Lung (tissue), 11 donors: ENCODE measurements at regions not wholly inside any gene's neighbourhood (a gene's known extent, or its start where the extent isn't known, plus 50 kb on each side); places are given as distances from the start of the nearest gene placed in this dataset.

Experiments used
- ATAC-seq: fragments of 200-7000 bp; cut with Tn5 transposase; one replicate; pipeline ENCODE4 v1.9.1; 2020; ENCODE audit warnings: moderate number of reproducible peaks; ENCODE audit not compliant: insufficient read depth, low FRiP score
- DNase-seq, 3 donors: peaks; one replicate each; pipeline ENCODE4 v3.0.0-alpha.2; 2013 to 2017
- H3K27ac ChIP-seq, 2 donors: one replicate each; pipeline ENCODE4 v1.5.1; 2013; ENCODE audit warnings: mild to moderate bottlenecking in 2 of 2, moderate library complexity in 2 of 2, control low read depth in 1 of 2, inconsistent platforms in 1 of 2, low read depth in 1 of 2, low read length in 1 of 2
- H3K27me3 ChIP-seq, 3 donors: one replicate each; pipeline ENCODE4 v1.5.1; 2013; ENCODE audit warnings: low read length in 2 of 3; ENCODE audit not compliant: control insufficient read depth in 3 of 3, insufficient read depth in 3 of 3
- H3K36me3 ChIP-seq, 4 donors: one replicate each; pipeline ENCODE4 v1.5.1; 2013; ENCODE audit warnings: low read length in 4 of 4, mild to moderate bottlenecking in 1 of 4, moderate library complexity in 1 of 4; ENCODE audit not compliant: control insufficient read depth in 4 of 4, insufficient read depth in 4 of 4
- H3K4me1 ChIP-seq, 5 donors: one replicate each; pipeline ENCODE4 v1.5.1; 2013; ENCODE audit warnings: low read length in 5 of 5, mild to moderate bottlenecking in 2 of 5, moderate library complexity in 1 of 5; ENCODE audit not compliant: control insufficient read depth in 5 of 5, insufficient read depth in 5 of 5
- H3K4me3 ChIP-seq: one replicate; pipeline ENCODE4 v1.5.1; 2013; ENCODE audit warnings: mild to moderate bottlenecking, control low read depth, moderate library complexity
- H3K9ac ChIP-seq, 2 donors: one replicate each; pipeline ENCODE4 v1.5.1; 2013; ENCODE audit warnings: low read length in 2 of 2, control low read depth in 1 of 2; ENCODE audit not compliant: insufficient read depth in 1 of 2
- H3K9me3 ChIP-seq, 4 donors: one replicate each; pipeline ENCODE4 v1.5.1; 2013; ENCODE audit warnings: low read length in 3 of 4, mild to moderate bottlenecking in 1 of 4, moderate library complexity in 1 of 4; ENCODE audit not compliant: control insufficient read depth in 4 of 4, insufficient read depth in 3 of 4
- WGBS, 2 donors: extraction: QIAGEN DNeasy Blood & Tissue Kit; methylation state at CpG; one replicate each; pipeline ENCODE4 v1.1.7; 2013; 5-methylcytosine and 5-hydroxymethylcytosine counted together
- TF ChIP-seq, protein P1 (sequence below): IDR thresholded peaks from 2 replicates; pipeline ENCODE4 v1.5.1; 2012; ENCODE audit warnings: mild to moderate bottlenecking; ENCODE audit errors: control extremely low read depth, extremely low read depth
- donor health status: control.
- donor health status: control.
- donor health status: Bipolar disorder and iron deficiency.
- donor health status: healthy.
- donor health status: DM: yes; HTN: yes; CAD: no.

GRCh38 chr16:85981826-85982562 is 83.0 kb downstream of the IRF8 start:
- DNase-seq (no peak), ATAC-seq (no peak)
- Histone ChIP-seq H3K4me3 (no peak overlapping the region), H3K27ac (no peak overlapping the region), H3K36me3 (no peaks in the 10 kb centered on the region), H3K9ac (no peak overlapping the region), H3K4me1 (peaks cover 0 to 10% (median 0%) of the 10 kb centered on the region in 5 donors), H3K27me3 (no peaks in the 10 kb centered on the region), H3K9me3 (peaks cover 0 to 2% (median 0%) of the 10 kb centered on the region in 4 donors)
- TF ChIP-seq, protein P1, sequence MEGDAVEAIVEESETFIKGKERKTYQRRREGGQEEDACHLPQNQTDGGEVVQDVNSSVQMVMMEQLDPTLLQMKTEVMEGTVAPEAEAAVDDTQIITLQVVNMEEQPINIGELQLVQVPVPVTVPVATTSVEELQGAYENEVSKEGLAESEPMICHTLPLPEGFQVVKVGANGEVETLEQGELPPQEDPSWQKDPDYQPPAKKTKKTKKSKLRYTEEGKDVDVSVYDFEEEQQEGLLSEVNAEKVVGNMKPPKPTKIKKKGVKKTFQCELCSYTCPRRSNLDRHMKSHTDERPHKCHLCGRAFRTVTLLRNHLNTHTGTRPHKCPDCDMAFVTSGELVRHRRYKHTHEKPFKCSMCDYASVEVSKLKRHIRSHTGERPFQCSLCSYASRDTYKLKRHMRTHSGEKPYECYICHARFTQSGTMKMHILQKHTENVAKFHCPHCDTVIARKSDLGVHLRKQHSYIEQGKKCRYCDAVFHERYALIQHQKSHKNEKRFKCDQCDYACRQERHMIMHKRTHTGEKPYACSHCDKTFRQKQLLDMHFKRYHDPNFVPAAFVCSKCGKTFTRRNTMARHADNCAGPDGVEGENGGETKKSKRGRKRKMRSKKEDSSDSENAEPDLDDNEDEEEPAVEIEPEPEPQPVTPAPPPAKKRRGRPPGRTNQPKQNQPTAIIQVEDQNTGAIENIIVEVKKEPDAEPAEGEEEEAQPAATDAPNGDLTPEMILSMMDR, result no peak
- WGBS, 2 donors, result 59 to 77% methylated on average over 16 of the region's 16 CpGs

DNA sequence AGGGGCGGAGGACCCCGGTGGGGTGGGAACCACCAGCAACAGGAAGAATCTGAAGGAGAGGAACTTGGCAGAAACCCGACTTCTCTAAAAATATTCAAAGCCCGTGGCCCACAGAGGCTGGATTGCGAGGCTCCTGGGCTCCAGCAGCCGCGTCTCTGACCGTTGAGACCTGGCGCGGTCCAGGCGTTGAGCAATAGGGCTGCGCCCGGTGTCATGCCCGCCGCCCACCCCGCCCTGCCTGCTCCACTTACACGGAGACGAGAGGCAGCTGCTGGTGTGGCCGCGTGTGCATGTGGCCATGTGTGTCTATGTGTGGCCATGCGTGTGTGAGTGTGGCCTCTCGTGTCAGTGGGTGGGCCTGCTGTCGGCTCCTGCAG is 83.6 kb downstream of the IRF8 start:
- no peak for ATAC-seq
- no peak overlapping the region for H3K27ac ChIP-seq

DNA sequence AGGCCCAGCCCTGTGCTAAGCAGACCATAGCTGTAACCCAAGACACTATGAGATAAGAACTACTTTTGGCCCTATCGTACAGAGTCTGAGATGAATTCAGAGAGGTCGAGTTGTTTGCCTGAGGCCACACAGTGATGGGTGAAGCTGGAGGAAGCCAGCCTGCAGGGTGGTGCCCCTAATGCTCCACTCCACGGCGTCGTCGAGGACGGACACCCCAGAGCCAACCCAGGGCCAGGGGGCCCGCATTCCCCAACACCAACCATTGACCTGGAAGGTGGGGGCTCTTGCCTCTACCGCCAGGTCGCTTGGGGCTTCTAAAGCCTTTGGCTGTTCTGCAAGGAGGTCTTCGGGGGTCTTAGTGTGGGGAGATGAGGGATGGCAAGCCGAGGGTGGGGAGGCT is 84.1 kb downstream of the IRF8 start:
- ATAC-seq (no peak), DNase-seq (no peak)
- Histone ChIP-seq H3K27me3 (no peaks in the 10 kb centered on the region), H3K36me3 (no peaks in the 10 kb centered on the region), H3K9me3 (peaks cover 0 to 2% (median 0%) of the 10 kb centered on the region in 4 donors), H3K4me1 (peaks cover 0 to 13% (median 0%) of the 10 kb centered on the region in 5 donors), H3K9ac (no peak overlapping the region), H3K4me3 (no peak overlapping the region), H3K27ac (no peak overlapping the region)
- 78 to 86% methylated on average over 12 of the region's 12 CpGs for WGBS, 2 donors
- TF ChIP-seq, protein P1, result no peak

More for the DNA sequence above, 83.6 kb downstream of the IRF8 start:
- peaks cover 0 to 13% (median 0%) of the 10 kb centered on the region in 5 donors for H3K4me1 ChIP-seq
- H3K9me3 ChIP-seq, result peaks cover 0 to 2% (median 0%) of the 10 kb centered on the region in 4 donors
- H3K27me3 ChIP-seq, result no peaks in the 10 kb centered on the region
- no peaks in the 10 kb centered on the region for H3K36me3 ChIP-seq
- H3K9ac ChIP-seq, result no peak overlapping the region
- H3K4me3 ChIP-seq, result no peak overlapping the region
- 28 to 52% methylated on average over 23 of the region's 23 CpGs for WGBS, 2 donors
- peak; percentile 36 to 56 (median 36) for DNase-seq
- TF ChIP-seq, protein P1, result no peak
